ENCODE measurements at regions not wholly inside any gene's neighbourhood (a gene's known extent, or its start where the extent isn't known, plus 50 kb on each side); places are given as distances from the start of the nearest gene placed in this dataset.

DNA sequence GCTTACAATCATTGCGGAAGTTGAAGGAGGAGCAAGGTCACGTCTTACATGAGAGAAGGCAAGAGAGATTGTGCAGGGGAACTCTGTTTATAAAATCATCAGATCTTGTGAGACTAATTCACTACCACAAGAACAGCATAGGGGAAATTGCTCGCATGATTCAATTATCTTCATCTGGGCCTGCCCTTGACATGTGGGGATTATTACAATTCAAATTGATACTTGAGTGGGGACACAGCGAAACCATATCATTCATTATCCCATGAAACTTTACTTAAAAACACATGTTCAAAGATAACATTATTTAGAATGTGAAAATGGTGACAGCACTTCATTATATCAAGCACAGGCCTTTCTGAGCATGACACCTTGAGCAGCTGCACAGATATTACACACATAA lies 1087.8 kb downstream of the C4orf33 start:
- 0% methylated on average over 4 of the region's 4 CpGs for WGBS (ENCODE audit: insufficient coverage, low coverage, missing lambda C conversion rate)
- in situ Hi-C loops (cut with MboI): no loop called here
- POLR2A ChIA-PET: no interaction called here

More for the DNA sequence above, 1087.8 kb downstream of the C4orf33 start:
- H3K9ac ChIP-seq (ENCODE audit: insufficient read depth in 1 of 2, low read depth in 2 of 2, low read length in 2 of 2): no peak overlapping the region
- no peaks in the 10 kb centered on the region for H4K20me1 ChIP-seq (replicated peaks; ENCODE audit: control insufficient read depth, insufficient read depth, low read length)
- no peak for ATAC-seq
- intact Hi-C loops (cut with micrococcal nuclease): no loop called here
- H2AFZ ChIP-seq (ENCODE audit: low read depth, low read length): no peak overlapping the region
- H3K4me2 ChIP-seq (ENCODE audit: insufficient read depth, low read length): no peak overlapping the region
- H3K27me3 ChIP-seq (ENCODE audit: control insufficient read depth in 2 of 2, insufficient read depth in 2 of 2, low read length in 2 of 2): no peaks in the 10 kb centered on the region
- no TSS peak for BruUV-seq (replicated peaks)
- H3K4me1 ChIP-seq (replicated peaks in 1 of 2; ENCODE audit: control insufficient read depth in 2 of 2, insufficient read depth in 2 of 2, low read length in 2 of 2): no peaks in the 10 kb centered on the region
- FAIRE-seq: no peak
- no peak overlapping the region for H3K27ac ChIP-seq (ENCODE audit: extremely low read depth, low read depth, low read length)
- H3K79me2 ChIP-seq (ENCODE audit: control insufficient read depth, insufficient read depth, low read length): no peaks in the 10 kb centered on the region
- no peaks in the 10 kb centered on the region for H3K9me3 ChIP-seq (replicated peaks; ENCODE audit: control insufficient read depth, insufficient read depth, low read depth, low read length)
- H3K36me3 ChIP-seq (ENCODE audit: control insufficient read depth, insufficient read depth, low read length): no peaks in the 10 kb centered on the region
- no peaks in the 10 kb centered on the region for H3K9me1 ChIP-seq (ENCODE audit: control insufficient read depth, insufficient read depth, low read length)
- CTCF ChIA-PET (ENCODE audit: low intra/inter-chr PET ratio): no interaction called here
- H3K4me3 ChIP-seq: no peak overlapping the region
- no peak for DNase-seq (ENCODE audit: extremely low read depth in 1 of 4, low spot score in 3 of 4)
- TF ChIP-seq SETDB1 (IDR thresholded peaks at IDR 0.05; ENCODE audit: low read length) (no peak), ESRRB (CRISPR knock-in tag; IDR thresholded peaks at IDR 0.05; ENCODE audit: borderline replicate concordance) (no peak), PCBP1 (IDR thresholded peaks at IDR 0.05; ENCODE audit: low read depth, low read length, poor library complexity, severe bottlenecking) (no peak), NFYB (IDR thresholded peaks at IDR 0.05; ENCODE audit: extremely low read depth, insufficient read length) (no peak)
- TF ChIP-seq, protein P1, sequence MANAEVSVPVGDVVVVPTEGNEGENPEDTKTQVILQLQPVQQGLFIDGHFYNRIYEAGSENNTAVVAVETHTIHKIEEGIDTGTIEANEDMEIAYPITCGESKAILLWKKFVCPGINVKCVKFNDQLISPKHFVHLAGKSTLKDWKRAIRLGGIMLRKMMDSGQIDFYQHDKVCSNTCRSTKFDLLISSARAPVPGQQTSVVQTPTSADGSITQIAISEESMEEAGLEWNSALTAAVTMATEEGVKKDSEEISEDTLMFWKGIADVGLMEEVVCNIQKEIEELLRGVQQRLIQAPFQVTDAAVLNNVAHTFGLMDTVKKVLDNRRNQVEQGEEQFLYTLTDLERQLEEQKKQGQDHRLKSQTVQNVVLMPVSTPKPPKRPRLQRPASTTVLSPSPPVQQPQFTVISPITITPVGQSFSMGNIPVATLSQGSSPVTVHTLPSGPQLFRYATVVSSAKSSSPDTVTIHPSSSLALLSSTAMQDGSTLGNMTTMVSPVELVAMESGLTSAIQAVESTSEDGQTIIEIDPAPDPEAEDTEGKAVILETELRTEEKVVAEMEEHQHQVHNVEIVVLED (CRISPR knock-in tag; IDR thresholded peaks at IDR 0.05): no peak
- TF ChIP-seq, protein P2, sequence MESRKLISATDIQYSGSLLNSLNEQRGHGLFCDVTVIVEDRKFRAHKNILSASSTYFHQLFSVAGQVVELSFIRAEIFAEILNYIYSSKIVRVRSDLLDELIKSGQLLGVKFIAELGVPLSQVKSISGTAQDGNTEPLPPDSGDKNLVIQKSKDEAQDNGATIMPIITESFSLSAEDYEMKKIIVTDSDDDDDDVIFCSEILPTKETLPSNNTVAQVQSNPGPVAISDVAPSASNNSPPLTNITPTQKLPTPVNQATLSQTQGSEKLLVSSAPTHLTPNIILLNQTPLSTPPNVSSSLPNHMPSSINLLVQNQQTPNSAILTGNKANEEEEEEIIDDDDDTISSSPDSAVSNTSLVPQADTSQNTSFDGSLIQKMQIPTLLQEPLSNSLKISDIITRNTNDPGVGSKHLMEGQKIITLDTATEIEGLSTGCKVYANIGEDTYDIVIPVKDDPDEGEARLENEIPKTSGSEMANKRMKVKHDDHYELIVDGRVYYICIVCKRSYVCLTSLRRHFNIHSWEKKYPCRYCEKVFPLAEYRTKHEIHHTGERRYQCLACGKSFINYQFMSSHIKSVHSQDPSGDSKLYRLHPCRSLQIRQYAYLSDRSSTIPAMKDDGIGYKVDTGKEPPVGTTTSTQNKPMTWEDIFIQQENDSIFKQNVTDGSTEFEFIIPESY (CRISPR knock-in tag; IDR thresholded peaks at IDR 0.05): no peak
- TF ChIP-seq, protein P3, sequence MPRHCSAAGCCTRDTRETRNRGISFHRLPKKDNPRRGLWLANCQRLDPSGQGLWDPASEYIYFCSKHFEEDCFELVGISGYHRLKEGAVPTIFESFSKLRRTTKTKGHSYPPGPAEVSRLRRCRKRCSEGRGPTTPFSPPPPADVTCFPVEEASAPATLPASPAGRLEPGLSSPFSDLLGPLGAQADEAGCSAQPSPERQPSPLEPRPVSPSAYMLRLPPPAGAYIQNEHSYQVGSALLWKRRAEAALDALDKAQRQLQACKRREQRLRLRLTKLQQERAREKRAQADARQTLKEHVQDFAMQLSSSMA (CRISPR knock-in tag; IDR thresholded peaks at IDR 0.05): no peak
- TF ChIP-seq, protein P4, sequence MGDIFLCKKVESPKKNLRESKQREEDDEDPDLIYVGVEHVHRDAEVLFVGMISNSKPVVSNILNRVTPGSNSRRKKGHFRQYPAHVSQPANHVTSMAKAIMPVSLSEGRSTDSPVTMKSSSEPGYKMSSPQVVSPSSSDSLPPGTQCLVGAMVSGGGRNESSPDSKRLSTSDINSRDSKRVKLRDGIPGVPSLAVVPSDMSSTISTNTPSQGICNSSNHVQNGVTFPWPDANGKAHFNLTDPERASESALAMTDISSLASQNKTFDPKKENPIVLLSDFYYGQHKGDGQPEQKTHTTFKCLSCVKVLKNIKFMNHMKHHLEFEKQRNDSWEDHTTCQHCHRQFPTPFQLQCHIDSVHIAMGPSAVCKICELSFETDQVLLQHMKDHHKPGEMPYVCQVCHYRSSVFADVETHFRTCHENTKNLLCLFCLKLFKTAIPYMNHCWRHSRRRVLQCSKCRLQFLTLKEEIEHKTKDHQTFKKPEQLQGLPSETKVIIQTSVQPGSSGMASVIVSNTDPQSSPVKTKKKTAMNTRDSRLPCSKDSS (IDR thresholded peaks at IDR 0.05; ENCODE audit: low read depth, partially characterized antibody): no peak
- TF ChIP-seq, protein P5, sequence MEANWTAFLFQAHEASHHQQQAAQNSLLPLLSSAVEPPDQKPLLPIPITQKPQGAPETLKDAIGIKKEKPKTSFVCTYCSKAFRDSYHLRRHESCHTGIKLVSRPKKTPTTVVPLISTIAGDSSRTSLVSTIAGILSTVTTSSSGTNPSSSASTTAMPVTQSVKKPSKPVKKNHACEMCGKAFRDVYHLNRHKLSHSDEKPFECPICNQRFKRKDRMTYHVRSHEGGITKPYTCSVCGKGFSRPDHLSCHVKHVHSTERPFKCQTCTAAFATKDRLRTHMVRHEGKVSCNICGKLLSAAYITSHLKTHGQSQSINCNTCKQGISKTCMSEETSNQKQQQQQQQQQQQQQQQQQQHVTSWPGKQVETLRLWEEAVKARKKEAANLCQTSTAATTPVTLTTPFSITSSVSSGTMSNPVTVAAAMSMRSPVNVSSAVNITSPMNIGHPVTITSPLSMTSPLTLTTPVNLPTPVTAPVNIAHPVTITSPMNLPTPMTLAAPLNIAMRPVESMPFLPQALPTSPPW (CRISPR knock-in tag; IDR thresholded peaks at IDR 0.05): no peak
